COR-L47 (cell line): ENCODE measurements at regions not wholly inside any gene's neighbourhood (a gene's known extent, or its start where the extent isn't known, plus 50 kb on each side); places are given as distances from the start of the nearest gene placed in this dataset.
"Not testable (repeated sequence)": the region's sequence is repeated elsewhere in the genome, so short reads cannot be mapped to it uniquely, and the experiment has no call there.

Experiments
- DNase-seq: peaks from one replicate; lab custom pipeline; 2025; lab: John Stamatoyannopoulos, UW

DNA sequence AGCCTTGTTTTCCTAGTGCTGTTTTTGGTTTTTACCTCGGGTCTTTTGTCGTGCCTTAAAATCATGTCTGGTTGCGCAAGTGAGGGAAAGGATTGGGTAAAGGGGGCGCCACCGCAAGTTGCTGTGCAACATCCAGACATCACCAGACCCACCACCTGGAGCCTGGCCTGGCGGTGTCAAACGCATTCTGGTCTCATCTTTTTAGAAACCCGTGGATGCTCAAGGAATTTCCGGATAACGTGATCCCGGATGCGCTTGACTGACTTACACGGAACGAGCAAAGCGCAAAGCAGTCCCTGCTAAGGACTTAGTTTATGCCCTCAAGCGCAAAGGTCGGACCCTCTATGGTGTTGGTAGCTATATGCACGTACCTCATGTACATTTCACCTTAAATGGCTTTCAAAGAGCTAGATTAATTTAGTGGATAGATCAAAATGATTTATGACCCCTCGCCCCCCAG, 105.2 kb downstream of the OR2B2 start:
- no peak for DNase-seq

DNA sequence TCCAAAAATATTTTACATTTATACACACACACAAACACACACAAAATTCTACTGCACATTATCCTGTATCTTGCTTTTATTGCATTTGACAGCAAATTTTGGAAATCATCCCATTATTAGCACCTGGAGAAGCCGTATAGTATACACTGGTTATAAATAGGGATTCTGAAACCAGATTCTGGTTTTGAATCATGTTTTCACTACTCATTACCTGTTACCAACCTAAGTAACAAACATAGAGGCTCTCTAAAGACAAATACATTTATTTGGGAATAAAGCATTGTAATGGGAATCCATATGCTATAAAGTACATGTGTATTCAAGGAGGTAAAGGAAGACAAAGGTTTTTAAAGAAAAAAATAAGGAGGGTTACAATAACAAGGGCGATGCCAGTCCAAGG, 106.8 kb downstream of the OR2B2 start:
- no peak for DNase-seq

DNA sequence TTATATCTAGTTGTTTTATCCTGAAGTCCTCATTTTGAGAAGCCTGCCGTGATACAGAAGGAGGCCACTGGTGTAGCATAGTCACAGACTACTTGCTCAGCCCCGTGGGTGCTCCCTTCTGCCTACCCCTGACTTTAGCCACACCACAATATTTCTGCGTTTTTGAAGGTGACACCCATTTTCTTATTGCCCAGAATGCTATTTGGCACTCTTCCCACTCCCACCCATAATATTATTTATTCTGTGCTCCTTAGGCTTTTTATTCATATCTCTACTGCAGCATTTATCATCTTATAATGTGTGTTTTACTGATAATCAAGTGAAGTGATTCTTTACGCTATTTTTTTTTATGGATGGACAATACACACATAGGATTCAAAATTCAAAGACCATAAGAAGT, 107.3 kb downstream of the OR2B2 start:
- no peak for DNase-seq

DNA sequence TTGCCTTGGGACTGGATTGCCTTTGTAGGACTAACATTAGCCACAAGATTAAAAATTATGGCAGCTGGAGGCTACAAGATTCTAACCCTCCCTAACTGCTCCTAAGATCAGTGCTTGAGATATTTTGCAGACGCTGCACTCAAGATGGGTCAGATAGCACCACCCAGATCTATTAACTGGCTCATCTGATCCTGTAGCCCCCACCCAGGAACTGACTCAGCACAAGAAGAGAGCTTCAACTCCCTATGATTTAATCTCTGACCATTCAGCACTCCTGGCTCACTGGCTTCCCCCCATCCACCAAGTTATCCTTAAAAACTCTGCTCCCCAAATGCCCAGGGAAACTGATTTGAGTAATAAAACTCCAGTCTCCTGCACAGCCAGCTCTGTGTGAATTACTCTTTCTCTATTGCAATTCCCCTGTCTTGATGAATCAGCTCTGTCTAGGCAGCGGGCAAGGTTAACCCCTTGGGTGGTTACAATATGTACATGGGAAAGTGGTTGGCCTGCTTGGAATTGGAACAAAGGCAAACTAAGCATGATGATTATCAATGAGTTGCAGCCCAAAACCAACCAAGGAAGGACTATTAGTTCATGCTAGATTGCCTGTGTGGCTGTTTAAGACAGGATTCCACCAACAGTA, 111.3 kb downstream of the OR2B2 start:
- DNase-seq = no peak

DNA sequence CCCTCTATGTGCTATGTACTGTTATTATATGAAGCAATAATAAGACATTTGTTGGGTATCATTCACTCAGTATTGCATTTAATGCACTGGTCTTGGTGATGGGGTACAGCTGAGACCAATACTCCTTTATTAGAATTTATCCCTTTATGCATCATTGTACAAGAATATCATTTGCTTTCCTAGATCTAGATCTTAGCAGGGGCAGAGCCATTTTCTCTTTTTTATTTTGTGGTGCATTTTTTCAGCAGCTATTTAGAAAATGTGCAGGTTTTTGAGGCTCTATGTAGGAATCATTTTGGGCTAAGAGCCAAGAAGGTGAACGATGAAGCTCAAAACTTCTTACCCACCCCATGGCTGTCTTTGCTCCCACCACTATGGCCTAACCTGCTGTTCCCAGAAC, 114.2 kb downstream of the OR2B2 start:
- DNase-seq = no peak

GRCh38 chr6:27796736-27797481, 115.3 kb downstream of the OR2B2 start:
- not testable (repeated sequence) for DNase-seq

GRCh38 chr6:27795697-27796494, 116.3 kb downstream of the OR2B2 start:
- DNase-seq = peak; percentile 75

DNA sequence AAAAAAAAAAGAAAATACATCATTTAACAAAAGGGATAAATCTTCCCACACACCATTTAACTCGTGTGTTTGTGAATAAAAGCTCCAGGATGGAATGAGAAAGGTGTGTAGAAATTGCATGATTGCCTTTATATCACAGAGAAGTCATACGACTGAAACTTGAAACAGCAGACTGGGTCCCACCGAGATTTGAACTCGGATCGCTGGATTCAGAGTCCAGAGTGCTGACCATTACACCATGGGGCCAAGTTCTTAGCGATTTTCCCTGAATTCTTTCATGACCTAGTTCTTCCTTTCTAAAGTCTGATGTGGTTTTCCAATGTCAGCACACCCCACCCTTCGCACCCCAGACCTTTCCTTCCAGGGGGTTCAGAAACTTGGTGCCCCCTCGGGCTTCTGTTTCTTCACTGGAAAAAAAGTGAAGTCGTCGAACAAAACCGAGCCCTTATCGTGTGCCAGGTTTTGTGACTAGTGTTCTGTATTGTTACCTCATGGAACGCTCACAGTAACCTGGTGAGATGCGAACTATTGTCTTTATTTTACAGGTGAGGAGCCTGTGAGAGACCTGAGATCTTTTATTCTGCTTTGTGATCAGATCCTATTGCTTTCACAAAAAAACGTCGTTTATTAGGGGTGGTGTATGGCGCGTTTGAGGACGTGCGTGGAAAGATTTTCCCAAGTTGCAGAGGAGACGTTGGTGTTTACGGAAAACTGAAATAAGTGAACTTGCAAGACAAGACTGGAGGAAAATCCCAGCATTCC, 120.8 kb downstream of the OR2B2 start:
- DNase-seq = peak; percentile 44

GRCh38 chr6:27788376-27788775, 123.8 kb downstream of the OR2B2 start:
- not testable (repeated sequence) for DNase-seq

DNA sequence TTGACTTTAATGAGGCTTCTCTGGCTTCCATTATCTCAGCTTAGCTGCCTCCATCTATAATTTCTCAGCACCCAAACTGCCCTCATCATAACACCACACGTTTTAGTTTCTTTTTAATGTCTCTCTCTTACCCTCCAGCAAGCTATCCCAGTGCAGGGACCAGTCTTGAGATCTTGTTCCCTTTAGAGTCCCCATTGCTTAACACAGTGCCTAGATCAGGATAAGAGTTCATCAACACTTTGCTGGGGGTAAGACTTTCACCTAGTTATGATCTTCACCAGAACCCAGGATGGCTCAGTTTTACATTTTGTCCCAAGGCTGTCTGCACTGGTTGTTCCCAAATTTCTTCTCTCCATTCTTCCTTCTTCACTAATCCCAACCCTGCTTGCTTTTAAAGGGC, 126.1 kb downstream of the OR2B2 start:
- no peak for DNase-seq

GRCh38 chr6:27785294-27785693, 126.9 kb downstream of the OR2B2 start:
- no peak for DNase-seq

DNA sequence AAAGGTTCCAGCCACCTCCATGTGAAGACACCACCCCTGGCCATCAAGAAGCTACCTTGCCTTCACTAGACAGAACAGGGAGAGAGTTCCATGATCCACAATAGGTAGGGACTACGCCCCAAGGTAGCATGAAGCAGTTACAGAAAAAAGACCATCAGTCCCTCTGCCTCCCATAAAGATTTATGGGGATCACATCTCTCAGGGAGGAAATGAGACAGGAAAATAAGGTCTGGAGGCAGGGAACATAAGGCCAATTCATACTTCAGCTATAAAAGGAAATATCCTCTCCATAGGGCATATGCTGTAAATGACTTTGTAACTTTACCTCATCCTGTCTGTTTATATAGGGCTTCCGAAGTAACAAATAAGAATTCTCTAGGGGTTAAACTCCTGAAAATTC, 129.4 kb downstream of the OR2B2 start:
- DNase-seq = no peak

GRCh38 chr6:27778625-27779417, 133.4 kb downstream of the OR2B2 start:
- DNase-seq = no peak

DNA sequence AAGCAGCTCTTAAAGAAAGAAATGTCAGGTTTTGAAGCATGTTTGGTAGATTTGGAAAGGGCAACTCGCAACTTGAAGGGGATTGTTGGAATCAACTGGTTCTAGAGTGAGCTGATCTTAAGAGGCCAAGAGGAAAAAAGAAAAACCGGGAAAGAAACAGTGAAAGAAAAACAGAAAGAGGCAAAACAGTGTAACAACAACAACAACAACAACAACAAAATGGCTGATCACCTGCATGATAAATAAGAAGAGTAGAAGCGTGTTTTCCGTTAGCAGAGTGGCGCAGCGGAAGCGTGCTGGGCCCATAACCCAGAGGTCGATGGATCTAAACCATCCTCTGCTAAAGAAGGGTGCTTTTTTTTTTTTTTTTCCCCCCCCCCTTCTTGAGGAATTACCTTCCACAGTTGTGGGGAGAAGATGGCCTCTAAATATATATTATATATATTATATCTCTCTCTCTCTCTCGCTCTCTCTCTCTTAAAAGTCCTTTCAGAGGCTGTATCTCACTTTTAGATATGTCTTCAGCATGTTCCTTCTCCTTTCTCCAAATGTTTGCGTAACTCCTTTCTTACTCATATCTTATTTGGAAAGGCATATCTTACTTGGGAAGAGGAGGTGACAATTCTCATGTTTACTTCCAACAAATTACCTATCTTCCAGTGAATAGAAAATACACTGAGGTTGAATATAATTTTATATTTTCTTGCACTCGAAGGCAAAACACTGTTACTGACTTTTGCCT, 134.4 kb downstream of the OR2B2 start:
- no peak for DNase-seq

DNA sequence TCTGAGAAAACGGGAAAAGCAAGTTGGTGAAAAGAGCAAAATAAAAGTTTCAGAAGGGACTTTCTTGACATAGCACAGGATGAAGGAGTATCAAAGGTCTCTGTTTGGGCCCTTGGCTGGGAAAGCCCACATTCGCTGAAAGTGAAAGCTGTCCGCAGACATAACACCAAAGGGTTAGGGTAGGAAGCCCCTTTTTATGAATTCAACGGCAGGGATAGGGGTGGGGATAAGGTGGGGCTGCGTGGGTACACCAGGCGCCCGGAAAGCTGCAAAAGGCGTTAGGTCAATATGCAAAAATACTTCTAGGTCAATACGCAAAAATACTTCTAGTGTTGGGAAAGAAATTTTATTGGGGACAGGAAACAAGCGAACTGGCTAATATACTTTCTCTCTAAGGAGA, 135.1 kb downstream of the OR2B2 start:
- no peak for DNase-seq

- DNase-seq = no peak
Measured at GRCh38 chr6:27776504-27776903, 135.7 kb downstream of the OR2B2 start.

DNA sequence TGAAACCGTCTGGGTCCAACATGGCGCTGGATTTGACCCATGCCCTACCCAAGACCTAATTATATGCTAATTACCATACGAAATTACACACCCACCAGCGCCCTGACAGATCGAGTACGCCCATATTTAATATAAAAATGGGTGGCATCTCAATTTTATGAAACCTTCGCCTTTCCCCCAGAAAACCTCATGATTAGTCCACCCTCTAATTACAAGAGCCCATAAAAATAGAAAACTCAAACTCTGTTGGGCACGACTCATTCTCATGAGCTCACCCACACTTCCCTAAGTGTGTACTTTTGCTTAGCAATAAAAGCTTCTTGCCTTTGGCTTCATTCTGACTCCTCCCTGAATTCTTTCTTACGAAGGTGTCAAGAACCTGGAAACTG, 136.4 kb downstream of the OR2B2 start:
- DNase-seq = no peak

DNA sequence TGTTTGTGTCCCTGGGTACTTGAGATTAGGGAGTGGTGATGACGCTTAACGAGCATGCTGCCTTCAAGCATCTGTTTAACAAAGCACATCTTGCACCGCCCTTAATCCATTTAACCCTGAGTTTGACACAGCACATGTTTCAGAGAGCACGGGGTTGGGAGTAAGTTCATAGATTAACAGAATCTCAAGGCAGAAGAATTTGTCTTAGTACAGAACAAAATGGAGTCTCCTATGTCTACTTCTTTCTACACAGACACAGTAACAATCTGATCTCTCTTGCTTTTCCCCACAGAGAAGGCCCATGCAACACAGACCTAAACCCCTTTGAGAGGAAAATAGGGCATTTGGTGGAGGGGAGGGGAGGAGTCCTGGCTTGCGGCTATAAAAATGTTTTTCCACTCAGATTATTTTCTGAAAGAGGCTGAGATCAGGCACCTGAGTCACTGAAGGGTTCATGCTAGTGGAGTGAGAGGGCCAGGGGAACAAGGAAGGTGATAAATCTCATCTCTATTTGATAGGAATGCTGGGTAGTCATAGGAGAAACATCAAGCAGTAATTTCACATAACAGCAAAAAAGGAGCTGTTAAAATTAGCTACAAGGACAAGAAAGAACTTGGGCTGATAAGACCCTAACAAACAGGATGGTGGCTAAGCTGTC, 136.9 kb downstream of the OR2B2 start:
- not testable (repeated sequence) for DNase-seq

- DNase-seq = not testable (repeated sequence)
Measured at GRCh38 chr6:27774264-27774600, 138.0 kb downstream of the OR2B2 start.
